GM23338 (cell line): ENCODE measurements at regions not wholly inside any gene's neighbourhood (a gene's known extent, or its start where the extent isn't known, plus 50 kb on each side); places are given as distances from the start of the nearest gene placed in this dataset.
"Not testable (repeated sequence)": the region's sequence is repeated elsewhere in the genome, so short reads cannot be mapped to it uniquely, and the experiment has no call there.

ENCODE experiments used
- ATAC-seq: fragments of 200-7000 bp; cut with Tn5 transposase; 3 replicates; pipeline ENCODE4 v1.9.1; 2020
- DNase-seq: peaks from one replicate; pipeline ENCODE4 v3.0.0-alpha.2; 2015; ENCODE audit warnings: low spot score
- H2AFZ ChIP-seq: fragments of 200-600 bp; sonication (generic); 2 replicates; pipeline ENCODE4 v1.8.0; 2016; ENCODE audit warnings: antibody characterized with exemption, mild to moderate bottlenecking, moderate library complexity
- H3F3A ChIP-seq: fragments of 200-600 bp; sonication (generic); replicated peaks from 2 replicates; pipeline ENCODE4 v1.8.0; 2017; ENCODE audit warnings: antibody characterized with exemption, mixed run types, low read depth
- H3K27ac ChIP-seq: fragments of 200-600 bp; sonication (generic); 2 replicates; pipeline ENCODE4 v1.6.1; 2016; ENCODE audit warnings: low read depth
- H3K27me3 ChIP-seq: fragments of 200-600 bp; sonication (generic); 2 replicates; pipeline ENCODE4 v1.8.0; 2016; ENCODE audit warnings: mild to moderate bottlenecking, mixed run types, moderate library complexity; ENCODE audit not compliant: insufficient read depth
- H3K36me3 ChIP-seq: fragments of 200-600 bp; sonication (generic); 2 replicates; pipeline ENCODE4 v1.8.0; 2016; ENCODE audit warnings: mild to moderate bottlenecking; ENCODE audit not compliant: insufficient read depth
- H3K4me1 ChIP-seq: fragments of 200-600 bp; sonication (generic); 2 replicates; pipeline ENCODE4 v1.8.0; 2016; ENCODE audit warnings: mild to moderate bottlenecking, moderate library complexity; ENCODE audit not compliant: insufficient read depth
- H3K4me2 ChIP-seq: fragments of 200-600 bp; sonication (generic); 2 replicates; pipeline ENCODE4 v1.7.1; 2017; ENCODE audit warnings: mixed run types
- H3K4me3 ChIP-seq: fragments of 200-600 bp; sonication (generic); 2 replicates; pipeline ENCODE4 v1.6.1; 2016; ENCODE audit warnings: mixed run types
- H3K79me2 ChIP-seq: fragments of 200-600 bp; sonication (generic); replicated peaks from 2 replicates; pipeline ENCODE4 v1.8.0; 2017; ENCODE audit warnings: mild to moderate bottlenecking; ENCODE audit not compliant: insufficient read depth
- H3K9me2 ChIP-seq: fragments of 200-600 bp; sonication (generic); 2 replicates; pipeline ENCODE4 v1.8.0; 2017; ENCODE audit not compliant: insufficient read depth
- H4K20me1 ChIP-seq: fragments of 200-600 bp; sonication (generic); replicated peaks from 2 replicates; pipeline ENCODE4 v1.8.0; 2017; ENCODE audit warnings: mild to moderate bottlenecking; ENCODE audit not compliant: insufficient read depth
- H3K27ac Mint-ChIP-seq: 2 replicates; pipeline ENCODE4 v1.8.0; 2020; ENCODE audit warnings: inconsistent platforms, mild to moderate bottlenecking, moderate library complexity, mixed read lengths
- H3K27me3 Mint-ChIP-seq: 3 replicates; pipeline ENCODE4 v1.8.0; 2022; ENCODE audit warnings: low read depth, mild to moderate bottlenecking, moderate library complexity, mixed read lengths, inconsistent platforms; ENCODE audit not compliant: insufficient read depth, poor library complexity
- H3K36me3 Mint-ChIP-seq: 3 replicates; pipeline ENCODE4 v1.8.0; 2021; ENCODE audit warnings: low read depth, mild to moderate bottlenecking, inconsistent platforms, moderate library complexity, mixed read lengths
- H3K4me1 Mint-ChIP-seq: 3 replicates; pipeline ENCODE4 v1.8.0; 2020; ENCODE audit warnings: mild to moderate bottlenecking, inconsistent platforms, mixed read lengths
- H3K4me3 Mint-ChIP-seq: 3 replicates; pipeline ENCODE4 v1.8.0; 2021; ENCODE audit warnings: moderate library complexity, mild to moderate bottlenecking, inconsistent platforms, mixed read lengths
- H3K9me3 Mint-ChIP-seq: 3 replicates; pipeline ENCODE4 v1.8.0; 2020; ENCODE audit warnings: moderate library complexity, mild to moderate bottlenecking, inconsistent platforms, mixed read lengths
- CREB1 ChIP-seq: fragments of 250-450 bp; sonication (Bioruptor Pico); IDR thresholded peaks from 2 replicates; pipeline ENCODE4 v1.5.0; 2020; ENCODE audit warnings: low read depth, mild to moderate bottlenecking, moderate library complexity
- EZH2 ChIP-seq: fragments of 200-600 bp; sonication (generic); IDR thresholded peaks from one replicate; pipeline ENCODE4 v1.8.0; 2017; ENCODE audit warnings: antibody characterized with exemption, mild to moderate bottlenecking, low read depth; ENCODE audit not compliant: unreplicated experiment
- NANOG ChIP-seq: IDR thresholded peaks from 2 replicates; pipeline ENCODE4 v1.6.1; 2016; ENCODE audit warnings: antibody characterized with exemption, borderline replicate concordance
- POLR2AphosphoS5 ChIP-seq: IDR thresholded peaks from 2 replicates; pipeline ENCODE4 v1.6.1; 2016; ENCODE audit warnings: antibody characterized with exemption, low read depth
- STAT1 ChIP-seq: IDR thresholded peaks from one replicate; pipeline ENCODE4 v1.6.1; 2016; ENCODE audit warnings: antibody characterized with exemption; ENCODE audit not compliant: unreplicated experiment
- ZNF331 ChIP-seq: fragments of 250-450 bp; sonication (Bioruptor Pico); IDR thresholded peaks from 2 replicates; pipeline ENCODE4 v1.5.0; 2020; ENCODE audit warnings: low read depth, mild to moderate bottlenecking, moderate library complexity
- TF ChIP-seq, protein P1 (sequence below): fragments of 250-450 bp; sonication (Bioruptor Pico); IDR thresholded peaks from 2 replicates; pipeline ENCODE4 v1.5.0; 2020; ENCODE audit warnings: mild to moderate bottlenecking, moderate library complexity
- TF ChIP-seq, protein P2 (sequence below): IDR thresholded peaks from 2 replicates; pipeline ENCODE4 v1.6.1; 2016; ENCODE audit warnings: antibody characterized with exemption

DNA sequence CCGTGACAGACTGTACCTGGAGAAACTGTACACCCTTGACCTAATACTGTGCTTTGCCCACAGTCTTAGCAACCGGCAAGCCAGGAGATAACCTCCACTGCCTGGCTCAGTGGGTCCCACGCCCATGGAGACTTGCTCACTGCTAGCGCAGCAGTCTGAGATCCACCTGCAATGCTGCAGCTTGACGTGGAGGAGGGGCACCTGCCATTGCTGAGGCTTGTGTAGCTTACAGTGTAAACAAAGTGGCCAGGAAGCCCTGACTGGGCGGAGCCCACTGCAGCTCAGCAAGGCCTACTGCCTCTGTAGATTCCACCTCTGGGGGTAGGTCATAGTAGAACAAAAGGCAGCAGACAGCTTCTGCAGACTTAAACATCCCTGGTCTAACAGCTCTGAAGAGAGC lies 189.3 kb downstream of the EDEM1 start (continued):
- TF ChIP-seq, protein P1, sequence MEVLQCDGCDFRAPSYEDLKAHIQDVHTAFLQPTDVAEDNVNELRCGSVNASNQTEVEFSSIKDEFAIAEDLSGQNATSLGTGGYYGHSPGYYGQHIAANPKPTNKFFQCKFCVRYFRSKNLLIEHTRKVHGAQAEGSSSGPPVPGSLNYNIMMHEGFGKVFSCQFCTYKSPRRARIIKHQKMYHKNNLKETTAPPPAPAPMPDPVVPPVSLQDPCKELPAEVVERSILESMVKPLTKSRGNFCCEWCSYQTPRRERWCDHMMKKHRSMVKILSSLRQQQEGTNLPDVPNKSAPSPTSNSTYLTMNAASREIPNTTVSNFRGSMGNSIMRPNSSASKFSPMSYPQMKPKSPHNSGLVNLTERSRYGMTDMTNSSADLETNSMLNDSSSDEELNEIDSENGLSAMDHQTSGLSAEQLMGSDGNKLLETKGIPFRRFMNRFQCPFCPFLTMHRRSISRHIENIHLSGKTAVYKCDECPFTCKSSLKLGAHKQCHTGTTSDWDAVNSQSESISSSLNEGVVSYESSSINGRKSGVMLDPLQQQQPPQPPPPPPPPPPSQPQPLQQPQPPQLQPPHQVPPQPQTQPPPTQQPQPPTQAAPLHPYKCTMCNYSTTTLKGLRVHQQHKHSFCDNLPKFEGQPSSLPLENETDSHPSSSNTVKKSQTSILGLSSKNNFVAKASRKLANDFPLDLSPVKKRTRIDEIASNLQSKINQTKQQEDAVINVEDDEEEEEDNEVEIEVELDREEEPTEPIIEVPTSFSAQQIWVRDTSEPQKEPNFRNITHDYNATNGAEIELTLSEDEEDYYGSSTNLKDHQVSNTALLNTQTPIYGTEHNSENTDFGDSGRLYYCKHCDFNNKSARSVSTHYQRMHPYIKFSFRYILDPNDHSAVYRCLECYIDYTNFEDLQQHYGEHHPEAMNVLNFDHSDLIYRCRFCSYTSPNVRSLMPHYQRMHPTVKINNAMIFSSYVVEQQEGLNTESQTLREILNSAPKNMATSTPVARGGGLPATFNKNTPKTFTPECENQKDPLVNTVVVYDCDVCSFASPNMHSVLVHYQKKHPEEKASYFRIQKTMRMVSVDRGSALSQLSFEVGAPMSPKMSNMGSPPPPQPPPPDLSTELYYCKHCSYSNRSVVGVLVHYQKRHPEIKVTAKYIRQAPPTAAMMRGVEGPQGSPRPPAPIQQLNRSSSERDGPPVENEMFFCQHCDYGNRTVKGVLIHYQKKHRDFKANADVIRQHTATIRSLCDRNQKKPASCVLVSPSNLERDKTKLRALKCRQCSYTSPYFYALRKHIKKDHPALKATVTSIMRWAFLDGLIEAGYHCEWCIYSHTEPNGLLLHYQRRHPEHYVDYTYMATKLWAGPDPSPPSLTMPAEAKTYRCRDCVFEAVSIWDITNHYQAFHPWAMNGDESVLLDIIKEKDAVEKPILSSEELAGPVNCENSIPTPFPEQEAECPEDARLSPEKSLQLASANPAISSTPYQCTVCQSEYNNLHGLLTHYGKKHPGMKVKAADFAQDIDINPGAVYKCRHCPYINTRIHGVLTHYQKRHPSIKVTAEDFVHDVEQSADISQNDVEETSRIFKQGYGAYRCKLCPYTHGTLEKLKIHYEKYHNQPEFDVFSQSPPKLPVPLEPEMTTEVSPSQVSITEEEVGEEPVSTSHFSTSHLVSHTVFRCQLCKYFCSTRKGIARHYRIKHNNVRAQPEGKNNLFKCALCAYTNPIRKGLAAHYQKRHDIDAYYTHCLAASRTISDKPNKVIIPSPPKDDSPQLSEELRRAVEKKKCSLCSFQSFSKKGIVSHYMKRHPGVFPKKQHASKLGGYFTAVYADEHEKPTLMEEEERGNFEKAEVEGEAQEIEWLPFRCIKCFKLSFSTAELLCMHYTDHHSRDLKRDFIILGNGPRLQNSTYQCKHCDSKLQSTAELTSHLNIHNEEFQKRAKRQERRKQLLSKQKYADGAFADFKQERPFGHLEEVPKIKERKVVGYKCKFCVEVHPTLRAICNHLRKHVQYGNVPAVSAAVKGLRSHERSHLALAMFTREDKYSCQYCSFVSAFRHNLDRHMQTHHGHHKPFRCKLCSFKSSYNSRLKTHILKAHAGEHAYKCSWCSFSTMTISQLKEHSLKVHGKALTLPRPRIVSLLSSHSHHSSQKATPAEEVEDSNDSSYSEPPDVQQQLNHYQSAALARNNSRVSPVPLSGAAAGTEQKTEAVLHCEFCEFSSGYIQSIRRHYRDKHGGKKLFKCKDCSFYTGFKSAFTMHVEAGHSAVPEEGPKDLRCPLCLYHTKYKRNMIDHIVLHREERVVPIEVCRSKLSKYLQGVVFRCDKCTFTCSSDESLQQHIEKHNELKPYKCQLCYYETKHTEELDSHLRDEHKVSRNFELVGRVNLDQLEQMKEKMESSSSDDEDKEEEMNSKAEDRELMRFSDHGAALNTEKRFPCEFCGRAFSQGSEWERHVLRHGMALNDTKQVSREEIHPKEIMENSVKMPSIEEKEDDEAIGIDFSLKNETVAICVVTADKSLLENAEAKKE (CRISPR knock-in tag): no peak
- TF ChIP-seq STAT1: no peak
- TF ChIP-seq ZNF331 (CRISPR knock-in tag): no peak
- TF ChIP-seq, protein P2, sequence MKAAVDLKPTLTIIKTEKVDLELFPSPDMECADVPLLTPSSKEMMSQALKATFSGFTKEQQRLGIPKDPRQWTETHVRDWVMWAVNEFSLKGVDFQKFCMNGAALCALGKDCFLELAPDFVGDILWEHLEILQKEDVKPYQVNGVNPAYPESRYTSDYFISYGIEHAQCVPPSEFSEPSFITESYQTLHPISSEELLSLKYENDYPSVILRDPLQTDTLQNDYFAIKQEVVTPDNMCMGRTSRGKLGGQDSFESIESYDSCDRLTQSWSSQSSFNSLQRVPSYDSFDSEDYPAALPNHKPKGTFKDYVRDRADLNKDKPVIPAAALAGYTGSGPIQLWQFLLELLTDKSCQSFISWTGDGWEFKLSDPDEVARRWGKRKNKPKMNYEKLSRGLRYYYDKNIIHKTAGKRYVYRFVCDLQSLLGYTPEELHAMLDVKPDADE: no peak
- no peak for TF ChIP-seq NANOG
- TF ChIP-seq CREB1 (CRISPR knock-in tag): no peak
- no peak for TF ChIP-seq EZH2
- TF ChIP-seq POLR2AphosphoS5: no peak

DNA sequence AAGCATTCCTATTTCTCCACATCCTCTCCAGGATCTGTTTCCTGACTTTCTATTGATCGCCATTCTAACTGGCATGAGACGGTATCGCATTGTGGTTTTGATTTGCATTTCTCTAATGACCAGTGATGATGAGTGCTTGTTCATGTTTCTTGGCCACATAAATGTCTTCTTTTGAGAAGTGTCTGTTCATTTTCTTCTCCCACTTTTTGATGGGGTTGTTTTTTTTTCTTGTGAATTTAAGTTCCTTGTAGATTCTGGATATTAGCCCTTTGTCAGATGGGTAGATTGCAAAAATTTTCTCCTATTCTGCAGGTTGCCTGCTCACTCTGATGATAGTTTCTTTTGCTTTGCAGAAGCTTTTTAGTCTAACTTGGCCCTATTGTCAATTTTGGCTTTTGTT lies 191.8 kb downstream of the EDEM1 start:
- not testable (repeated sequence) for H2AFZ ChIP-seq, H3K4me1 ChIP-seq, ATAC-seq, DNase-seq, H3K36me3 Mint-ChIP-seq, H3K4me3 ChIP-seq, H3K27me3 ChIP-seq, H3K9me2 ChIP-seq, H3K79me2 ChIP-seq, H3F3A ChIP-seq, H3K4me3 Mint-ChIP-seq, H4K20me1 ChIP-seq, H3K27me3 Mint-ChIP-seq, H3K27ac Mint-ChIP-seq, H3K27ac ChIP-seq, H3K4me1 Mint-ChIP-seq, H3K4me2 ChIP-seq
- peaks cover 10% of the 10 kb centered on the region; the same call in 1 of the 2 replicates for H3K36me3 ChIP-seq
- H3K9me3 Mint-ChIP-seq: peaks cover 93% of the 10 kb centered on the region

DNA sequence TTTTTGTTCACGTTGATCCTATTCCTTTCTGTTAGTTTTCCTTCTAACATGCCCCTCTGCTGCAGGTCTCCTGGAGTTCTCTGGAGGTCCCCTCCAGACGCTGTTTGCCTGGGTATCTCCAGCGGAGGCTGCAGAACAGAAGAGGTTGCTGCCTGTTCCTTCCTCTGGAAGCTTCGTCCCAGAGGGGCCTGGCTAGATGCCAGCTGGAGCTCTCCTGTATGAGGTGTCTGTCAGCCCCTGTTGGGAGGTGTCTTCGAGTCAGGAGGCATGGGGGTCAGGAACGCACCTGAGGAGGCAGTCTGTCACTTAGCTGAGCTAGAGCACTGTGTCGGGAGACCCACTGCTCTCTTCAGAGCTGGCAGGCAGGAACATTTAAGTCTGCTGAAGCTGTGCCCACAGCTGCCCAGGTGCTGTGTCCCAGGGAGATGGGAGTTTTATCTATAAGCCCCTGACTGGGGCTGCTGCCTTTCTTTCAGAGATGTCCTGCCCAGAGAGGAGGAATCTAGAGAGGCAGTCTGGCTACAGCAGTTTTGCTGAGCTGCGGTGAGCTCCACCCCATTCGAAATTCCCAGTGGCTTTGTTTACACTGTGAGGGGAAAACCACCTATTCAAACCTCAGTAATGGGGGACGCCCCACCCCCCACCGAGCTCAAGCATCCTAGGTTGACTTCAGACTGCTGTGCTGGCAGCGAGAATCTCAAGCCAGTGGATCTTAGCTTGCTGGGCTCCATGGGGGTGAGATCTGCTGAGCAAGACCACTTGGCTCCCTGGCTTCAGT lies 196.2 kb downstream of the EDEM1 start:
- not testable (repeated sequence) for H3K36me3 ChIP-seq, H2AFZ ChIP-seq, H3K4me1 Mint-ChIP-seq, H3K27me3 ChIP-seq, ATAC-seq, H3K4me3 Mint-ChIP-seq, H3F3A ChIP-seq, H3K4me3 ChIP-seq, H3K36me3 Mint-ChIP-seq, H3K27ac Mint-ChIP-seq, H4K20me1 ChIP-seq, H3K4me1 ChIP-seq, DNase-seq, H3K27ac ChIP-seq, H3K9me2 ChIP-seq, H3K27me3 Mint-ChIP-seq, H3K79me2 ChIP-seq, H3K4me2 ChIP-seq
- H3K9me3 Mint-ChIP-seq: peaks cover 94% of the 10 kb centered on the region
